ENCODE measurements at regions not wholly inside any gene's neighbourhood (a gene's known extent, or its start where the extent isn't known, plus 50 kb on each side); places are given as distances from the start of the nearest gene placed in this dataset.

GRCh38 chr20:48339190-48339985 is 488.4 kb downstream of the PREX1 start:
- Histone ChIP-seq H4K20me1 (ENCODE audit: low read depth) (no peaks in the 10 kb centered on the region), H3K4me1 (no peaks in the 10 kb centered on the region), H3K27ac (no peak overlapping the region), H3K4me2 (no peak overlapping the region), H3K9ac (no peak overlapping the region), H3K79me2 (ENCODE audit: low read depth) (no peaks in the 10 kb centered on the region), H3K27me3 (no peaks in the 10 kb centered on the region), H3K4me3 (no peak overlapping the region), H3F3A (ENCODE audit: low read depth) (no peaks in the 10 kb centered on the region), H3K36me3 (no peaks in the 10 kb centered on the region), H3K9me3 (ENCODE audit: low read depth) (no peaks in the 10 kb centered on the region), H2AFZ (replicated peaks) (no peak overlapping the region)
- peaks cover 26% of the 10 kb centered on the region for H3K27me3 Mint-ChIP-seq (ENCODE audit: insufficient read depth, low read depth)
- H3K4me1 Mint-ChIP-seq = peaks cover 32% of the 10 kb centered on the region
- DNase-seq (ENCODE audit: low spot score) = no peak
- no peak overlapping the region for H3K27ac Mint-ChIP-seq
- no peak for TF ChIP-seq EZH2phosphoT487 (IDR thresholded peaks at IDR 0.05)
- no peaks in the 10 kb centered on the region for H3K9me3 Mint-ChIP-seq
- no peaks in the 10 kb centered on the region for H3K36me3 Mint-ChIP-seq
- H3K4me3 Mint-ChIP-seq = no peak overlapping the region

GRCh38 chr20:48338717-48339116 is 489.1 kb downstream of the PREX1 start:
- Histone ChIP-seq H3K36me3 (no peaks in the 10 kb centered on the region), H2AFZ (replicated peaks) (no peak overlapping the region), H3K27me3 (no peaks in the 10 kb centered on the region), H3K4me2 (no peak overlapping the region), H3K9ac (no peak overlapping the region), H3K9me3 (ENCODE audit: low read depth) (no peaks in the 10 kb centered on the region), H3K4me3 (no peak overlapping the region), H3K79me2 (ENCODE audit: low read depth) (no peaks in the 10 kb centered on the region), H3K27ac (no peak overlapping the region), H3F3A (ENCODE audit: low read depth) (no peaks in the 10 kb centered on the region), H4K20me1 (ENCODE audit: low read depth) (no peaks in the 10 kb centered on the region), H3K4me1 (no peaks in the 10 kb centered on the region)
- H3K4me1 Mint-ChIP-seq = peaks cover 32% of the 10 kb centered on the region
- no peaks in the 10 kb centered on the region for H3K36me3 Mint-ChIP-seq
- DNase-seq (ENCODE audit: low spot score) = no peak
- no peak overlapping the region for H3K4me3 Mint-ChIP-seq
- no peak for TF ChIP-seq EZH2 (IDR thresholded peaks at IDR 0.05)
- TF ChIP-seq EZH2phosphoT487 (IDR thresholded peaks at IDR 0.05) = no peak
- TF ChIP-seq CTCF (IDR thresholded peaks at IDR 0.05) = no peak
- H3K27me3 Mint-ChIP-seq (ENCODE audit: insufficient read depth, low read depth) = peaks cover 26% of the 10 kb centered on the region
- H3K27ac Mint-ChIP-seq = no peak overlapping the region
- no peaks in the 10 kb centered on the region for H3K9me3 Mint-ChIP-seq

- DNase-seq (ENCODE audit: low spot score) = no peak
- H3K27me3 ChIP-seq = no peaks in the 10 kb centered on the region
- Mint-ChIP-seq H3K27ac (no peak overlapping the region), H3K36me3 (no peaks in the 10 kb centered on the region), H3K9me3 (no peaks in the 10 kb centered on the region), H3K27me3 (ENCODE audit: insufficient read depth, low read depth) (peaks cover 16% of the 10 kb centered on the region), H3K4me3 (no peak overlapping the region), H3K4me1 (peaks cover 33% of the 10 kb centered on the region)
- no peak overlapping the region for H3K4me3 ChIP-seq
- H3K4me1 ChIP-seq = peaks cover 6% of the 10 kb centered on the region
- H3K27ac ChIP-seq = no peak overlapping the region
- H3K4me2 ChIP-seq = no peak overlapping the region
- H3K36me3 ChIP-seq = no peaks in the 10 kb centered on the region
- no peak overlapping the region for H2AFZ ChIP-seq (replicated peaks)
- H3F3A ChIP-seq (ENCODE audit: low read depth) = no peaks in the 10 kb centered on the region
- no peaks in the 10 kb centered on the region for H3K79me2 ChIP-seq (ENCODE audit: low read depth)
- TF ChIP-seq EZH2phosphoT487 (IDR thresholded peaks at IDR 0.05) (no peak), CTCF (IDR thresholded peaks at IDR 0.05) (no peak), EZH2 (IDR thresholded peaks at IDR 0.05) (no peak)
- H4K20me1 ChIP-seq (ENCODE audit: low read depth) = no peaks in the 10 kb centered on the region
- no peaks in the 10 kb centered on the region for H3K9me3 ChIP-seq (ENCODE audit: low read depth)
- H3K9ac ChIP-seq = no peak overlapping the region
These were observed 491.2 kb downstream of the PREX1 start for GRCh38 chr20:48336597-48336996.

GRCh38 chr20:48335308-48336050 is 492.3 kb downstream of the PREX1 start:
- no peaks in the 10 kb centered on the region for H3K9me3 Mint-ChIP-seq
- Histone ChIP-seq H3K9me3 (ENCODE audit: low read depth) (no peaks in the 10 kb centered on the region), H3K9ac (no peak overlapping the region), H2AFZ (replicated peaks) (no peak overlapping the region), H3K4me3 (no peak overlapping the region), H3K27me3 (no peaks in the 10 kb centered on the region), H3F3A (ENCODE audit: low read depth) (no peaks in the 10 kb centered on the region), H3K36me3 (no peaks in the 10 kb centered on the region), H3K4me2 (no peak overlapping the region), H3K27ac (no peak overlapping the region), H3K4me1 (peaks cover 6% of the 10 kb centered on the region), H3K79me2 (ENCODE audit: low read depth) (no peaks in the 10 kb centered on the region), H4K20me1 (ENCODE audit: low read depth) (no peaks in the 10 kb centered on the region)
- peaks cover 8% of the 10 kb centered on the region for H3K27me3 Mint-ChIP-seq (ENCODE audit: insufficient read depth, low read depth)
- H3K4me1 Mint-ChIP-seq = peaks cover 33% of the 10 kb centered on the region
- no peaks in the 10 kb centered on the region for H3K36me3 Mint-ChIP-seq
- no peak for DNase-seq (ENCODE audit: low spot score)
- no peak overlapping the region for H3K4me3 Mint-ChIP-seq
- TF ChIP-seq EZH2 (IDR thresholded peaks at IDR 0.05) (no peak), EZH2phosphoT487 (IDR thresholded peaks at IDR 0.05) (no peak), CTCF (IDR thresholded peaks at IDR 0.05) (no peak)
- H3K27ac Mint-ChIP-seq = peak overlapping the region; percentile 22
